Activated naive CD4-positive, alpha-beta T cell treated with anti-CD3 and anti-CD28 coated beads for 36 hours (primary cell): ENCODE measurements at regions not wholly inside any gene's neighbourhood (a gene's known extent, or its start where the extent isn't known, plus 50 kb on each side); places are given as distances from the start of the nearest gene placed in this dataset.

ENCODE experiments used
- CTCF ChIA-PET: fragments of 350-600 bp; sonication (Branson Sonifier 250); formaldehyde crosslinking; loops from one replicate; lab custom pipeline; 2021; ENCODE audit warnings: antibody characterized with exemption; lab: Charles Lee
- DNase-seq: peaks from one replicate; pipeline ENCODE4 v3.0.0-alpha.2; 2020
- H3K27ac Mint-ChIP-seq: one replicate; pipeline ENCODE4 v1.8.0; 2021; ENCODE audit warnings: mild to moderate bottlenecking, mixed read lengths
- H3K27me3 Mint-ChIP-seq: one replicate; pipeline ENCODE4 v1.8.0; 2021; ENCODE audit warnings: low read depth, mixed read lengths
- H3K36me3 Mint-ChIP-seq: one replicate; pipeline ENCODE4 v1.8.0; 2021; ENCODE audit warnings: low read depth, mixed read lengths
- H3K4me1 Mint-ChIP-seq: one replicate; pipeline ENCODE4 v1.8.0; 2021; ENCODE audit warnings: low read depth, mixed read lengths
- H3K4me3 Mint-ChIP-seq: one replicate; pipeline ENCODE4 v1.8.0; 2021; ENCODE audit warnings: mild to moderate bottlenecking, moderate library complexity, mixed read lengths
- H3K9me3 Mint-ChIP-seq: one replicate; pipeline ENCODE4 v1.8.0; 2021; ENCODE audit warnings: mixed read lengths
- intact Hi-C: fragments of 100-400 bp; cut with micrococcal nuclease; formaldehyde crosslinking; loops from one replicate; pipeline ENCODE4 v1.15.1; 2023

DNA sequence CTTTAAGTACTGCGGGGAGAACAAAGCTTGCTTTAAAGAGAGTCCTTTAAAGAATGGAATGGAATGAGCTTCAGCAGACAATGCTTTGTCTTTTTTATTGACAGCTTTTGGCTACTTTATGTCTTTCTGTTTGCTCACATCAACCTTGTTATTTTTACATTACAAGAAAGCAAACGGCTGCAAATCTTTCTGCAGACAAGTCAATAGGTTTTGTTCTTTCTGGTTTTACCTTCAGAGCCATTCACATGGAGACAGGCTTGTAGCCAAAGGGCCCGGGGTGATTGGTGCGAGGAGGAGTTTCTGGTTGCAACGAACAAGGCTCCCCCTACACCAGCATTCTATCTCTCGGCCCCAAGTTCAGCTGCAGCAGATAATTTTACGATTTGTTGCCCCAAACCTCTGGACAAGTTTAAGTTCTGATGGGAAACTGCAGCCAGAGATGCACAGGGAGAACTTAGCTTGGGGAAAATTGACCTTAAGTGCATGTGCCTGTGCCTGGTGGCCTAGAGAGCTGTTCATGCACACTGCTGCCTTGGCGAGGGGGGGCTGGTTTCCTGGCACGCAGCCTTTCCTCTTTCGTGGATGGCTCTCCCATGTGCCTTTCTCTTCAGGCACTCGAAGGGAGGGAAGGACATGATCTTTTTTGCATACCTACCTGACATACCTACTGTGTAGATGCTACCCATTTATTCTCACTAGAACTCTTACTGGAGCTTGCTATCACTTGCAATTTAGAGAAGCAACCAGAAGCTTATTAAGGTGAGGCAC lies 543.2 kb downstream of the DCDC2C start:
- Mint-ChIP-seq H3K27me3 (no peaks in the 10 kb centered on the region), H3K36me3 (no peaks in the 10 kb centered on the region), H3K4me1 (no peaks in the 10 kb centered on the region), H3K4me3 (no peak overlapping the region), H3K9me3 (peaks cover 6% of the 10 kb centered on the region), H3K27ac (no peak overlapping the region)
- intact Hi-C loops: no loop called here
- no peak for DNase-seq
- CTCF ChIA-PET: no interaction called here

DNA sequence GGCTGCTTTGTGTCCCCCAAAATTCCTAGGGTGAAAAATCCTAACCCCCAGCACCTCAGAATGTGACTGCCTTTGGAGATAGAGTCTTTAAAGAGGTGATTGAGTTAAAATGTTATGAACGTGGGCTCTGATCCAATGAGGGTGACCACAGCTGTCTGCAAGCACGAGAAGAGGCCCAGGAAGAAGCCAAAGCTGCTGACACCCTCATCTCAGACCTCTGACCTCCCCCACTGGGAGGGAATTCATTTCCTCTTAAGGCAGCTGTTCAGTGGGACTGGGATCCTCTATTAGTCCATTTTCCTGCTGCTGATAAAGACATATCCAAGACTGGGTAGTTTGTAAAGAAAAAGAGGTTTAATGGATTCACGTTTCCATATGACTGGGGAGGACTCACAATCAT lies 544.4 kb downstream of the DCDC2C start:
- CTCF ChIA-PET: interaction anchor here (0.5 kb wide), 1 partner anchor 1831 kb away, joined by 6 read pairs; no protein-coding TSS in a partner anchor
- Mint-ChIP-seq H3K36me3 (no peaks in the 10 kb centered on the region), H3K9me3 (peaks cover 6% of the 10 kb centered on the region), H3K4me1 (no peaks in the 10 kb centered on the region), H3K4me3 (no peak overlapping the region), H3K27me3 (no peaks in the 10 kb centered on the region), H3K27ac (no peak overlapping the region)
- intact Hi-C loops: no loop called here
- DNase-seq: no peak

DNA sequence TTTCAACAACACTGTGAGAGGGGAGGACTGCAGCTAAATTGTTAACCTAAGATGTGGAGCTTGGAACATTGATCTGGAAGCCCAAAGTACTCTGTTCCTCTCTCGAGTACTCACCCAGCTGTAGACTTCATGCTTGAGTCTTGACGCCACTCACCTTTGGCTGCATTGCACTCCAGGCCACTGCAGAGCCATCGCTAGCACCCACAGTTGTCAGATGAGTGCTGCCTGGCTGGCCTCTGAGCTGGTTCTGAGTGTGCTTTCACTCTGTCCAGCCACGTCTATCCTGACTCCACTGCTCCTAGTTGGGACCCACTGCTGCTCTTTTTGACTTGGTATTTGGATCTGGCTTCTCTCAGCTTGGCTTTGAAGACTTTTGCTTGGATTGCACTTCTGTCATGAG lies 552.1 kb downstream of the DCDC2C start:
- intact Hi-C loops: no loop called here
- Mint-ChIP-seq H3K27ac (no peak overlapping the region), H3K4me1 (no peaks in the 10 kb centered on the region), H3K9me3 (no peaks in the 10 kb centered on the region), H3K4me3 (no peak overlapping the region), H3K36me3 (no peaks in the 10 kb centered on the region), H3K27me3 (no peaks in the 10 kb centered on the region)
- DNase-seq: no peak
- CTCF ChIA-PET: no interaction called here

DNA sequence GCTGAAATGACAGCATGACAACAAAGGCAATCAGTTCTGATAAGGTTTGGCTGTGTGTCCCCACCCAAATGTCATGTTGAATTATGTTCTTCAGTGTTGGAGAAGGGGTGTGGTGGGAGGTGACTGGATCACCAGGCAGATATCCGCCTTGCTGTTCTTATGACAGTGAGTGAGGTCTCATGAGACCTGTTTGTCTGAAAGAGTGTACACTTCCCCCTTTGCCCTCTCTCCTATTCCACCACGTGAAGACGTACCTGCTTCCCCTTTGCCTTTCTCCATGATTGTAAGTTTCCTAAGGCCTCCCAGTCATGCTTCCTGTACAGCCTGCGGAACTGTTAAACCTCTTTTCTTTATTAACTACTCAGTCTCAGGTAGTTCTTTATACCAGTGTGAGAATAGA lies 553.0 kb downstream of the DCDC2C start:
- CTCF ChIA-PET: no interaction called here
- Mint-ChIP-seq H3K27ac (no peak overlapping the region), H3K9me3 (no peaks in the 10 kb centered on the region), H3K27me3 (no peaks in the 10 kb centered on the region), H3K4me3 (no peak overlapping the region), H3K36me3 (no peaks in the 10 kb centered on the region), H3K4me1 (no peaks in the 10 kb centered on the region)
- no peak for DNase-seq
- intact Hi-C loops: no loop called here

DNA sequence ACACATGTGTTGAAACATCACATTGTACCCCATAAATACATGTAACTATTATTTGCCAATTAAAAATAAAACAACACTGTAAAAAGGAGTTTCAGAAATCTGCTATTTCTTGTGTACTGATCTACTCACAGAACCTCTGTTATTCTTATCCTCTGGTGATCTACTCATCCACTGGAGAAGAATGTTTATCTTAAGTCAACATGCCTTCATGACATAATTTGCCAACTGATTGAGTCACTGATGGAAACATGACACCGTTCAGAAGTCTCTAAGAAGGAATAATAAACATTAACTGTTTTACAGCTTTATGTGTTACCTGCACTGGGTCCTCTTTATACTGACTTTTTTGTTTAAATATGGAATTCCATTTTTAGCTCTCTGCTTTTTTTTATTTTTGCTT lies 555.2 kb downstream of the DCDC2C start:
- CTCF ChIA-PET: no interaction called here
- Mint-ChIP-seq H3K27me3 (no peaks in the 10 kb centered on the region), H3K27ac (no peak overlapping the region), H3K36me3 (no peaks in the 10 kb centered on the region), H3K4me1 (no peaks in the 10 kb centered on the region), H3K9me3 (no peaks in the 10 kb centered on the region), H3K4me3 (no peak overlapping the region)
- no peak for DNase-seq
- intact Hi-C loops: no loop called here

DNA sequence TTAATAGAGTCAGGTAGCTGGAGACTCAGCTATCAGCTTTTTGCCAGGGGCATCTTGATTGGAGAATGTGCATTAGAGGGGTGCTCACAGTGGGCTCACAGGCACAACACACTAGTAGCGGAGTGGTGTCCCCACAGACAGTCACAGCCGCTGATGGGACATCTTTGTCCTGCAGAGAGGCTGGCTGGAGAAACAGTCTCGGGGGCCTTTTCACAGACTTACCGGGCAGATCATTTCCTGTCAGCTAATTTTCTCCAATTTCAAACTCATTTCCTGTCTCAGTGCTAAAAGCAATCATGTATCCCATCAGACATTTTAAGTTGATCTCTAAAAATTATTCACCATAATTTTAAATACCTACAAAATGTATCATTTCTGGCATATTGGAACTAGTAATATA lies 562.6 kb downstream of the DCDC2C start:
- DNase-seq: no peak
- Mint-ChIP-seq H3K36me3 (no peaks in the 10 kb centered on the region), H3K4me1 (no peaks in the 10 kb centered on the region), H3K4me3 (no peak overlapping the region), H3K27me3 (no peaks in the 10 kb centered on the region), H3K9me3 (peaks cover 2% of the 10 kb centered on the region), H3K27ac (no peak overlapping the region)
- intact Hi-C loops: no loop called here
- CTCF ChIA-PET: no interaction called here

DNA sequence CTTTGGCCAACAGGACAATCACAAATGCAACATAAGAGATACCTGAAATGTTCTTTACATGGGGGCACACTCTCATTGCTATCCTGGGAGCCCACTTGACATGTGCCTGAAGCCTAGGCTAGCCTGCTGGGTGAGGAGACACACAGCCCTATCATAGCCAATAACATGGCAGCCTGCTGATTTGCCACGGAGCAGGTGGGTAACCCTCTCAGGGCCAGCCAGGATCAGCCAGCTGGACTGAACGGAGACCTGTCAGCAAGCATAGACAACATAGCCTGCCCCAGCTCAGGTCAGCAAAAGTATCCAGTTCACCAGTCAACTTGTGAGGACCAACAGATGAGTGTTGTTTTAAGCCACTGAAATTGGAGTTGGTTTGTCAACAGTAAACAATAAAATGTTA lies 566.5 kb downstream of the DCDC2C start:
- Mint-ChIP-seq H3K36me3 (no peaks in the 10 kb centered on the region), H3K4me1 (no peaks in the 10 kb centered on the region), H3K4me3 (no peak overlapping the region), H3K27ac (no peak overlapping the region), H3K27me3 (no peaks in the 10 kb centered on the region), H3K9me3 (peaks cover 3% of the 10 kb centered on the region)
- intact Hi-C loops: no loop called here
- CTCF ChIA-PET: no interaction called here
- DNase-seq: no peak

DNA sequence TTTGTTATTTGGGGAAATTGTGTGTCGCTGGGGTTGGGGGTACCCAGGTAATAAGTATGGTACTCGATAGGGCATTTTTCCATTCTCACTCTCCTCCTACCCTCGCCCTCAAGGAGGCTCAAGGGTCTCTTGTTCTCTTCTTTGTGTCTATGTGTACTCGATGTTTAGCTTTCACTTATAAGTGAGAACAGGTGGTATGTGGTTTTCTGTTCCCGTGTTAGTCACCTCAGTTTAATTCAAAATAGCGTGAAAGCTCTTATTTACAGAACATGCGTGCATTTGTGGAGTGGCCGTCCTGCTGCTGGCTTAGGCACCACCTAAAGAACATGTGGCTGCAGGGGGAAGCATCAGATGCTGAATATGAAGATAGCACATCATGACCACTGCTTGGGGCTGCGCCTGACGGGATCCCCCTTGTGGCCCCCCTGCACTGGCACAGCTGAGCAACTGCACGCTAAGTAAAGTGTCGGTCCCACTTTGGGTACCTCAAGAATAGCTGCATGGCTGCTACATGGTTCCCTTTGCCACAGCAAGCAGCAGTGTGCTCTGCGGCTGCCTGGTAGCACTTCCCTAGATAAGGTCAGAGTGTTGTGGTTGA lies 569.0 kb downstream of the DCDC2C start:
- no peak overlapping the region for H3K27ac Mint-ChIP-seq
- intact Hi-C loops: no loop called here
- H3K27me3 Mint-ChIP-seq: no peaks in the 10 kb centered on the region
- H3K36me3 Mint-ChIP-seq: no peaks in the 10 kb centered on the region
- H3K9me3 Mint-ChIP-seq: peaks cover 6% of the 10 kb centered on the region
- no peak overlapping the region for H3K4me3 Mint-ChIP-seq
- CTCF ChIA-PET: no interaction called here
- no peaks in the 10 kb centered on the region for H3K4me1 Mint-ChIP-seq
- no peak for DNase-seq

DNA sequence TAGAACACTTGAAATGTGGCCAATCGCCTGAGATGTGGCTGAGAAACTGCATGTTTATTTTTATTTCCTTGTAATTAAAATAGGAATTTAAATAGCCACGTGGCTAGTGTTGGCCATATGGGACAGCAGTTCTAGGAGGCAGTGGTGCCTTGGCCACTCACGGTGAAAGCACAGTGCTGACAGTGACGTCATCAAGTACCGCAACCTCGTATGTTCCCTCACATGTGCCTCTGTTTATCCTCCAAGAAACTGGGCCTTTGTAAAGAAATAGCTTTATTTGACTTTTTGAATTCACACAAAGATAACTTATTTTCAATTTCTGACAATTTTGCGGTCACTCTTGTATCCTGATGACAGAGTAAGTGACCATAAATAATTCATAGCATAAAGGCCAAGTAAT lies 575.0 kb downstream of the DCDC2C start:
- H3K36me3 Mint-ChIP-seq: no peaks in the 10 kb centered on the region
- H3K27ac Mint-ChIP-seq: no peak overlapping the region
- intact Hi-C loops: no loop called here
- CTCF ChIA-PET: no interaction called here
- H3K4me3 Mint-ChIP-seq: no peak overlapping the region
- no peak for DNase-seq
- no peaks in the 10 kb centered on the region for H3K4me1 Mint-ChIP-seq
- H3K27me3 Mint-ChIP-seq: no peaks in the 10 kb centered on the region
- peaks cover 5% of the 10 kb centered on the region for H3K9me3 Mint-ChIP-seq

DNA sequence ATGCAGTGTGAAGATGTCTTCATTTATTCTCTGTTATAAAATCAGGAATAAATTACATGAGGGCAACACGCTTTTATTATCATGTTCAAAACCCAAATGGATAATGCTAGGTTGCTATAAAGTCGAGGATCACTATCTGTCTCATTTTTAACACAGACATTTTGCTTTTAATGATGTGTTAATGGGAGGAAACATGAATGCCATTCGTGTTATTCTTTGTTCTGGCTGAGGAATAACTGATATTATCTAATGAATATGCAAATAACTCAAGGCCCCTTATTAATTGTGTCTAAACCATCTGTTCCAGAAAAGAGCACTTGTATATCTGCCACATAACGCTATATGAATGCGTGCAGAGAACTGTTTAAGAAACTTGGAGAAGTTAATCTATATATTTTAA lies 576.1 kb downstream of the DCDC2C start:
- no peak overlapping the region for H3K4me3 Mint-ChIP-seq
- CTCF ChIA-PET: no interaction called here
- H3K4me1 Mint-ChIP-seq: no peaks in the 10 kb centered on the region
- H3K27me3 Mint-ChIP-seq: no peaks in the 10 kb centered on the region
- DNase-seq: no peak
- H3K27ac Mint-ChIP-seq: no peak overlapping the region
- no peaks in the 10 kb centered on the region for H3K36me3 Mint-ChIP-seq
- intact Hi-C loops: no loop called here
- H3K9me3 Mint-ChIP-seq: peaks cover 5% of the 10 kb centered on the region

DNA sequence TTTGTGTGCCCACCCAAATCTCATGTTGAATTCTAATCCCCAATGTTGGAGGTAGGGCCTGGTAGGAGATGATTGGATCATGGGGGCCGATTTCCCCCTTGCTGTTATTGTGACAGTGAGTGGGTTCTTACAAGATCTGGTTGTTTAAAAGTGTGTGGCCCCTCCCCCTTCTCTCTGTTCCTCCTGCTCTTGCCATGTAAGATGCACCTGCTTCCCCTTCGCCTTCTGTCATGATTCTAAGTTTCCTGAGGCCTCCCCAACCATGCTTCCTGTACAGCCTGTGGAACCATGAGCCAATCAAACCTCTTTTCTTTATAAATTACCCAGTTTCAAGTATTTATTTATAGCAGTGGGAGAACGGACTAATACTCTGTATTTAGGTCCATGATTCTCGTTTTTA lies 588.1 kb downstream of the DCDC2C start:
- DNase-seq: no peak
- Mint-ChIP-seq H3K4me1 (no peaks in the 10 kb centered on the region), H3K27ac (no peak overlapping the region), H3K4me3 (no peak overlapping the region), H3K9me3 (no peaks in the 10 kb centered on the region), H3K36me3 (no peaks in the 10 kb centered on the region), H3K27me3 (no peaks in the 10 kb centered on the region)
- CTCF ChIA-PET: no interaction called here
- intact Hi-C loops: no loop called here

DNA sequence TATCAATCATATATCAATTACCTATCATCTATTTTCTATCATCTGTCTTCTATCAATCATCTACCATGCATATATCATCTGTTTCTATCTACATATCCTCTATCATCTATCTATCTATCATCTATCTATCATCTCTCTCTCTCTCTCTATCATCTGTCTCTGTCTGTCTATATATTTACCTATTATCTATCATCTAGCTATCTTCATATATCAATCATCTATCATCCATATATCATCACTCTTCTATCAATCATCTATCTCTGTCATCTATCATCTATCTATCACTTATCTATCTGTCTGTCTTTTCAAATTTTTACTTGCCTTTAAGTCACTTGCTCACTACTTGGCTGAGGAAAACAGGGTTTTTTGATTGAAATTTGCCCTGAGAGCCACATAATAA lies 592.3 kb downstream of the DCDC2C start:
- intact Hi-C loops: no loop called here
- H3K27ac Mint-ChIP-seq: no peak overlapping the region

DNA sequence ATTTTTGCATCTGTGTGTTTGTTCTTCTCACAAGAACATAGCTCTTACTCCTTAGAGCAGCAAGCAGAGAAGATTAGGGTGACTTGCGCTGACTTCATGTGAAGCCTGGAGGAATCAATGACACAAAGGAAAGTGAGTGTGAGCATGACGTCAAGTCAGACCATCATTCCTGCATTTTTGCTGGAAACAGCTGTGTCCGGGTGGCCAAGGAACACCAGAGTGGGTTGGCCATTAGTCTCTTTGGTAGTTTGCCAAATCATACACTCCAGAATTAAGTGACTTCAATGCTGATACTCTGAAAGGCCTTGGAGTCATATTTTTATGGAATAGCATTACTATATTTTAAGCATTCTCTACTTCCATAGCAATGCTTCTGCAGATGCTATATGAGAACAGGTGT lies 597.2 kb downstream of the DCDC2C start:
- CTCF ChIA-PET: no interaction called here

More for the DNA sequence above, 592.3 kb downstream of the DCDC2C start:
- Mint-ChIP-seq H3K36me3 (no peaks in the 10 kb centered on the region), H3K4me1 (no peaks in the 10 kb centered on the region), H3K9me3 (no peaks in the 10 kb centered on the region), H3K4me3 (no peak overlapping the region), H3K27me3 (no peaks in the 10 kb centered on the region)
- DNase-seq: no peak
- CTCF ChIA-PET: no interaction called here

More for the DNA sequence above, 597.2 kb downstream of the DCDC2C start:
- no peak overlapping the region for H3K27ac Mint-ChIP-seq
- no peaks in the 10 kb centered on the region for H3K27me3 Mint-ChIP-seq
- H3K4me1 Mint-ChIP-seq: no peaks in the 10 kb centered on the region
- H3K9me3 Mint-ChIP-seq: no peaks in the 10 kb centered on the region
- no peak for DNase-seq
- H3K36me3 Mint-ChIP-seq: no peaks in the 10 kb centered on the region
- intact Hi-C loops: no loop called here
- H3K4me3 Mint-ChIP-seq: no peak overlapping the region
